K562 (cell line): ENCODE measurements at regions not wholly inside any gene's neighbourhood (a gene's known extent, or its start where the extent isn't known, plus 50 kb on each side); places are given as distances from the start of the nearest gene placed in this dataset.

Source experiments
- ATAC-seq: fragments of 200-7000 bp; cut with Tn5 transposase; 3 replicates; pipeline ENCODE4 v1.9.1; 2020; ENCODE audit warnings: moderate library complexity
- BruUV-seq: library from RNA; stranded (reverse); fragments of 400-500 nt; replicated peaks from 2 replicates; lab custom pipeline; 2021; lab: Mats Ljungman, UMichigan
- CTCF ChIA-PET: fragments of 300-600 bp; formaldehyde crosslinking; extraction: SDS; loops from one replicate; lab custom pipeline; 2021; ENCODE audit warnings: low intra/inter-chr PET ratio; lab: Yijun Ruan, JAX
- POLR2A ChIA-PET: fragments of 300-600, 350-650 bp; sonication (Branson Sonifier 250); formaldehyde crosslinking; extraction: SDS; loops from one replicate; lab custom pipeline; 2021; ENCODE audit warnings: antibody characterized with exemption, inconsistent platforms; lab: Yijun Ruan, JAX
- DNase-seq, 4 experiments: peaks; one replicate each; pipeline versions ENCODE4 v3.0.0 to v3.0.0-alpha.2; 2011 to 2018; ENCODE audit warnings: low spot score in 3 of 4, mixed read lengths in 3 of 4; ENCODE audit errors: extremely low read depth in 1 of 4
- FAIRE-seq: peaks from 2 replicates; lab custom pipeline; 2011; peaks lifted over from hg19 to GRCh38; lab: Jason Lieb, UNC
- H2AFZ ChIP-seq: 2 replicates; pipeline ENCODE4 v1.6.0; 2011; ENCODE audit warnings: low read depth, low read length, control low read depth, inconsistent platforms
- H3K27ac ChIP-seq: fragments of 200-600 bp; 3 replicates; pipeline ENCODE4 v1.8.0; 2011; ENCODE audit warnings: low read depth, mild to moderate bottlenecking, control low read depth, inconsistent platforms, low read length, moderate library complexity, mixed read lengths; ENCODE audit errors: extremely low read depth
- H3K27me3 ChIP-seq, 2 experiments: fragments of 300-600 bp in 1 of 2; 2 replicates in 1 of 2; 3 replicates in 1 of 2; pipeline versions ENCODE4 v1.6.0 to v1.8.0; 2011; ENCODE audit warnings: inconsistent platforms in 2 of 2, low read length in 2 of 2, mild to moderate bottlenecking in 1 of 2, mixed read lengths in 1 of 2, moderate library complexity in 1 of 2; ENCODE audit not compliant: control insufficient read depth in 2 of 2, insufficient read depth in 2 of 2
- H3K36me3 ChIP-seq: fragments of 300-600 bp; 3 replicates; pipeline ENCODE4 v1.8.0; 2011; ENCODE audit warnings: mild to moderate bottlenecking, low read length, inconsistent platforms; ENCODE audit not compliant: control insufficient read depth, insufficient read depth
- H3K4me1 ChIP-seq, 2 experiments: fragments of 200-600 bp in 1 of 2; replicated peaks in 1 of 2; 2 replicates in 1 of 2; 3 replicates in 1 of 2; pipeline versions ENCODE4 v1.5.1 to v1.8.0; 2011; ENCODE audit warnings: inconsistent platforms in 2 of 2, low read length in 2 of 2, mild to moderate bottlenecking in 1 of 2, mixed read lengths in 1 of 2, moderate library complexity in 1 of 2; ENCODE audit not compliant: control insufficient read depth in 2 of 2, insufficient read depth in 2 of 2
- H3K4me2 ChIP-seq: 2 replicates; pipeline ENCODE4 v1.6.1; 2011; ENCODE audit warnings: low read length, control low read depth, inconsistent platforms, mixed read lengths; ENCODE audit not compliant: insufficient read depth
- H3K4me3 ChIP-seq: fragments of 200-600 bp; sonication (generic), shearing (Covaris generic); 2 replicates; pipeline ENCODE4 v1.5.1; 2016; ENCODE audit warnings: control low read depth, inconsistent platforms
- H3K79me2 ChIP-seq: fragments of 200-600 bp; 3 replicates; pipeline ENCODE4 v1.8.0; 2011; ENCODE audit warnings: low read length, inconsistent platforms; ENCODE audit not compliant: control insufficient read depth, insufficient read depth
- H3K9ac ChIP-seq, 2 experiments: 2 replicates each; pipeline versions ENCODE4 v1.6.0 to v1.6.1; 2011; ENCODE audit warnings: low read depth in 2 of 2, low read length in 2 of 2, control low read depth in 1 of 2, inconsistent platforms in 1 of 2, mild to moderate bottlenecking in 1 of 2, mixed read lengths in 1 of 2; ENCODE audit not compliant: insufficient read depth in 1 of 2
- H3K9me1 ChIP-seq: one replicate; pipeline ENCODE4 v1.6.0; 2011; ENCODE audit warnings: inconsistent platforms, mild to moderate bottlenecking, low read length, moderate library complexity; ENCODE audit not compliant: control insufficient read depth, insufficient read depth
- H3K9me3 ChIP-seq: replicated peaks from 2 replicates; pipeline ENCODE4 v1.5.1; 2011; ENCODE audit warnings: low read depth, low read length, inconsistent platforms; ENCODE audit not compliant: control insufficient read depth, insufficient read depth
- H4K20me1 ChIP-seq: replicated peaks from 2 replicates; pipeline ENCODE4 v1.6.1; 2011; ENCODE audit warnings: low read length, inconsistent platforms, mixed read lengths; ENCODE audit not compliant: control insufficient read depth, insufficient read depth
- CCNT2 ChIP-seq: IDR thresholded peaks from 2 replicates; pipeline ENCODE4 v1.6.1; 2011; ENCODE audit warnings: borderline replicate concordance, low read depth, mild to moderate bottlenecking, moderate library complexity, mixed read lengths, low read length; ENCODE audit not compliant: insufficient read length; ENCODE audit errors: extremely low read depth
- HCFC1 ChIP-seq: IDR thresholded peaks from 2 replicates; pipeline ENCODE4 v1.6.1; 2012; ENCODE audit warnings: low read depth, low read length, improper control_type of control experiment
- ILK ChIP-seq: fragments of 450-650 bp; IDR thresholded peaks from 2 replicates; pipeline ENCODE4 v1.6.1; 2016; ENCODE audit warnings: missing genetic modification characterization, low read depth, mild to moderate bottlenecking, missing compliant biosample characterization, moderate library complexity, borderline replicate concordance
- MAZ ChIP-seq, 2 experiments: fragments of 450-650 bp in 1 of 2; sonication (generic) in 1 of 2; formaldehyde crosslinking; IDR thresholded peaks in 1 of 2; conservative IDR thresholded peaks in 1 of 2; 2 replicates each; pipeline versions ENCODE4 v1.4.0 to v1.5.0; 2020; ENCODE audit warnings: mild to moderate bottlenecking in 1 of 2, missing genetic modification reagents in 1 of 2
- MCM5 ChIP-seq: fragments of 450-650 bp; IDR thresholded peaks from 2 replicates; pipeline ENCODE4 v1.6.1; 2016; ENCODE audit warnings: low read depth
- PHTF2 ChIP-seq: fragments of 250-450 bp; sonication (Bioruptor Pico); IDR thresholded peaks from 2 replicates; pipeline ENCODE4 v1.5.0; 2021; ENCODE audit warnings: mild to moderate bottlenecking
- PML ChIP-seq: IDR thresholded peaks from 2 replicates; pipeline ENCODE4 v1.6.1; 2012; ENCODE audit warnings: low read length, inconsistent platforms
- PTTG1 ChIP-seq: fragments of 450-650 bp; IDR thresholded peaks from 2 replicates; pipeline ENCODE4 v1.6.1; 2016; ENCODE audit warnings: low read depth, mild to moderate bottlenecking, missing genetic modification characterization, missing compliant biosample characterization
- SMAD4 ChIP-seq: fragments of 250-450 bp; sonication (Bioruptor Pico); conservative IDR thresholded peaks from 2 replicates; pipeline ENCODE4 v1.8.0; 2021; ENCODE audit warnings: inconsistent platforms, mild to moderate bottlenecking, moderate library complexity
- SUPT5H ChIP-seq: fragments of 450-650 bp; IDR thresholded peaks from 2 replicates; pipeline ENCODE4 v1.6.1; 2016
- ZBTB8A ChIP-seq: fragments of 450-650 bp; IDR thresholded peaks from 2 replicates; pipeline ENCODE4 v1.6.1; 2018; ENCODE audit warnings: mild to moderate bottlenecking, moderate library complexity; ENCODE audit not compliant: partially characterized antibody
- ZNF174 ChIP-seq: fragments of 250-450 bp; sonication (Bioruptor Pico); IDR thresholded peaks from 2 replicates; pipeline ENCODE4 v1.4.0; 2020; ENCODE audit warnings: mild to moderate bottlenecking
- ZNF507 ChIP-seq: conservative IDR thresholded peaks from 2 replicates; pipeline ENCODE4 v1.6.1; 2017; ENCODE audit warnings: missing genetic modification characterization, missing compliant biosample characterization
- ZNF655 ChIP-seq: fragments of 250-450 bp; sonication (Bioruptor Pico); IDR thresholded peaks from 2 replicates; pipeline ENCODE4 v1.5.0; 2021
- ZNF740 ChIP-seq, 3 experiments: fragments of 200-800 bp in 1 of 3; sonication (Bioruptor generic) in 1 of 3; sonication (generic) in 1 of 3; formaldehyde crosslinking in 1 of 3; IDR thresholded peaks; 2 replicates each; pipeline versions ENCODE4 v1.6.1 to v1.8.0; 2016 to 2022; ENCODE audit warnings: mild to moderate bottlenecking in 2 of 3, missing compliant biosample characterization in 2 of 3, missing genetic modification characterization in 2 of 3, missing genetic modification reagents in 1 of 3
- ZNF778 ChIP-seq: fragments of 450-650 bp; formaldehyde crosslinking; IDR thresholded peaks from 2 replicates; pipeline ENCODE4 v1.4.0; 2020; ENCODE audit warnings: mild to moderate bottlenecking, moderate library complexity
- WGBS: fragments of 100-300 bp; shearing (Covaris generic); methylation state at CpG from one replicate; pipeline ENCODE4 v1.1.6; 2016; ENCODE audit warnings: low coverage, mixed read lengths; ENCODE audit not compliant: insufficient coverage; ENCODE audit errors: missing lambda C conversion rate; 5-methylcytosine and 5-hydroxymethylcytosine counted together
- in situ Hi-C: fragments of 300-500 bp; cut with MboI; formaldehyde crosslinking; loops from 4 replicates; pipeline ENCODE4 v1.15.0; 2018; ENCODE audit warnings: inconsistent platforms, mixed read lengths
- intact Hi-C: fragments of 100-400 bp; cut with micrococcal nuclease; formaldehyde crosslinking; loops from 2 replicates; pipeline ENCODE4 v1.14.2; 2022

DNA sequence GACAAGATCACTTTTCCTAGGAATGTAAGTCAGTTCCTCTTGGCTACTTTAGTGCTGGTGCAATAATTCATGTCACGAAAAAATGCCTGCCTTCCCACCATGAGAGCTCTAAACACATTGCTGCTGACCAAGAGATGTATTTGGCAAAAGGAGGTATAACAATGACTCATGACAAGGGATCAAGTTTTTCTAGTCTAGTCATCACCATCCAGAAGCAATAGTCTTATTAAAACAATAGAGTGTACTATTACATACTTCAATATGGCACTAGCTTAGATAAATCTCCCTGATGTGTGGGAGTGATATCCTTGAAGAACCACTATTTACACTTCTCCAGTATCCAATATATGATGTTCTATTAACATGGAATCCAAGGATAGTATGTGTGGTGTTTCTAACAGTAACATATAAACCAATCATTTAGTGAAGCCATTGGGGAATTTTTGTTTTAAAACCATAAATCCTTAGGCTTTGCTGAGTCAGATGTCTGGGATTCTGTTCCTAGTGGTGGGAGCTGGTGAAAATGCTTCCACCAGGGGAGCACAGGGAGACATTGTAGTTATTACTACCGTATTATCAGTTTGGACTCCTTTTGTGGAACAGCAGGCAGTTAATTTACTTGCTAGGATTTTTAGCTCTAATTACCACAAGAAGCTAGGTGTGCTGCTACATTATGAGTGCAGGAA is 1387.5 kb downstream of the LRFN5 start:
- ChIA-PET POLR2A (no interaction called here), CTCF (no interaction called here)
- Histone ChIP-seq H4K20me1 (no peaks in the 10 kb centered on the region), H3K27ac (no peak overlapping the region), H3K79me2 (no peaks in the 10 kb centered on the region), H3K4me3 (no peak overlapping the region), H3K9ac (no peak overlapping the region), H3K36me3 (no peaks in the 10 kb centered on the region), H3K4me2 (no peak overlapping the region), H2AFZ (no peak overlapping the region), H3K9me1 (no peaks in the 10 kb centered on the region), H3K27me3 (no peaks in the 10 kb centered on the region), H3K4me1 (no peaks in the 10 kb centered on the region), H3K9me3 (no peaks in the 10 kb centered on the region)
- in situ Hi-C loops, result no loop called here
- WGBS, result 0% methylated on average over 2 of the region's 2 CpGs
- DNase-seq, result no peak
- no peak for FAIRE-seq
- ATAC-seq, result no peak
- intact Hi-C loops, result no loop called here
- no TSS peak for BruUV-seq
- no peak for TF ChIP-seq PHTF2 (CRISPR knock-in tag)
- no peak for TF ChIP-seq SMAD4 (CRISPR knock-in tag)
- TF ChIP-seq ZNF174 (CRISPR knock-in tag), result no peak
- no peak for TF ChIP-seq CCNT2
- no peak for TF ChIP-seq ZNF740 (CRISPR knock-in tag; IDR thresholded peaks at IDR 0.05)
- no peak for TF ChIP-seq ZNF740 (tag; IDR thresholded peaks at IDR 0.05)
- TF ChIP-seq HCFC1, result no peak
- TF ChIP-seq ZNF655 (CRISPR knock-in tag), result no peak
- TF ChIP-seq PTTG1 (tag), result no peak
- TF ChIP-seq ZNF778 (CRISPR knock-in tag), result no peak
- no peak for TF ChIP-seq ILK (tag)
- TF ChIP-seq SUPT5H, result no peak
- TF ChIP-seq ZBTB8A, result no peak
- TF ChIP-seq PML, result no peak
- TF ChIP-seq ZNF507 (tag), result no peak
- TF ChIP-seq MCM5, result no peak
- no peak for TF ChIP-seq MAZ (CRISPR knock-in tag; conservative IDR thresholded peaks at IDR 0.05 in 1 of 2, IDR thresholded peaks at IDR 0.05 in 1 of 2)
